Activated CD4-positive, CD25-positive, alpha-beta regulatory T cell treated with anti-CD3 and anti-CD28 coated beads, Interleukin-2, amount 50 U/mL, for 72 hours (primary cell): ENCODE measurements at regions not wholly inside any gene's neighbourhood (a gene's known extent, or its start where the extent isn't known, plus 50 kb on each side); places are given as distances from the start of the nearest gene placed in this dataset.

Experiments used
- DNase-seq: peaks from one replicate; pipeline ENCODE4 v3.0.0; 2021

GRCh38 chr1:5456090-5456811 is 536.0 kb downstream of the NPHP4 start:
- no peak for DNase-seq

- DNase-seq: no peak
Observed at GRCh38 chr1:5455651-5456050, 536.6 kb downstream of the NPHP4 start.

- no peak for DNase-seq
Observed at GRCh38 chr1:5455056-5455455, 537.2 kb downstream of the NPHP4 start.

- DNase-seq: no peak
Observed at GRCh38 chr1:5453347-5453746, 538.9 kb downstream of the NPHP4 start.

- DNase-seq: no peak
Observed at GRCh38 chr1:5451671-5452070, 540.6 kb downstream of the NPHP4 start.

GRCh38 chr1:5448486-5448885 is 543.7 kb downstream of the NPHP4 start:
- DNase-seq: no peak

GRCh38 chr1:5447503-5447960 is 544.7 kb downstream of the NPHP4 start:
- DNase-seq: no peak

- DNase-seq: no peak
Observed at GRCh38 chr1:5444396-5444795, 547.8 kb downstream of the NPHP4 start.

- no peak for DNase-seq
Observed at GRCh38 chr1:5436808-5437207, 555.4 kb downstream of the NPHP4 start.

GRCh38 chr1:5435414-5435813 is 556.8 kb downstream of the NPHP4 start:
- no peak for DNase-seq

- no peak for DNase-seq
Observed at GRCh38 chr1:5432436-5432835, 559.8 kb downstream of the NPHP4 start.

GRCh38 chr1:5430911-5431697 is 561.1 kb downstream of the NPHP4 start:
- no peak for DNase-seq

- no peak for DNase-seq
Observed at GRCh38 chr1:5430136-5430535, 562.1 kb downstream of the NPHP4 start.

- no peak for DNase-seq
Observed at GRCh38 chr1:5428351-5428750, 563.9 kb downstream of the NPHP4 start.

GRCh38 chr1:5427026-5427613 is 565.1 kb downstream of the NPHP4 start:
- no peak for DNase-seq

GRCh38 chr1:5424802-5425703 is 567.2 kb downstream of the NPHP4 start:
- no peak for DNase-seq

GRCh38 chr1:5423109-5423508 is 569.1 kb downstream of the NPHP4 start:
- DNase-seq: no peak

GRCh38 chr1:5419501-5419900 is 572.7 kb downstream of the NPHP4 start:
- no peak for DNase-seq

- no peak for DNase-seq
Observed at GRCh38 chr1:5416518-5416917, 575.7 kb downstream of the NPHP4 start.

- DNase-seq: no peak
Observed at GRCh38 chr1:5415606-5416005, 576.6 kb downstream of the NPHP4 start.

GRCh38 chr1:5410652-5411051 is 581.6 kb downstream of the NPHP4 start:
- no peak for DNase-seq

GRCh38 chr1:5408401-5408800 is 583.8 kb downstream of the NPHP4 start:
- no peak for DNase-seq

GRCh38 chr1:5405263-5405662 is 587.0 kb downstream of the NPHP4 start:
- no peak for DNase-seq
